Suprapubic skin (tissue), 4 donors: ENCODE measurements at regions not wholly inside any gene's neighbourhood (a gene's known extent, or its start where the extent isn't known, plus 50 kb on each side); places are given as distances from the start of the nearest gene placed in this dataset.
"Not testable (repeated sequence)": the region's sequence is repeated elsewhere in the genome, so short reads cannot be mapped to it uniquely, and the experiment has no call there.

Experiments
- DNase-seq, 2 donors: peaks; one replicate each; pipeline ENCODE4 v3.0.0-alpha.2; 2019; ENCODE audit warnings: low spot score in 2 of 2
- H3K27ac ChIP-seq: fragments of 200-600 bp; sonication (generic); one replicate; pipeline ENCODE4 v1.5.1; 2019
- H3K27me3 ChIP-seq: fragments of 200-600 bp; sonication (generic); one replicate; pipeline ENCODE4 v1.5.1; 2019
- H3K36me3 ChIP-seq: fragments of 200-600 bp; sonication (generic); one replicate; pipeline ENCODE4 v1.5.1; 2019
- H3K4me1 ChIP-seq: fragments of 200-600 bp; sonication (generic); one replicate; pipeline ENCODE4 v1.5.1; 2019
- H3K4me3 ChIP-seq: fragments of 200-600 bp; sonication (generic); one replicate; pipeline ENCODE4 v1.5.1; 2019; ENCODE audit warnings: mild to moderate bottlenecking
- H3K9me3 ChIP-seq: fragments of 200-600 bp; sonication (generic); one replicate; pipeline ENCODE4 v1.5.1; 2019
- EP300 ChIP-seq: sonication (generic); formaldehyde crosslinking; IDR thresholded peaks from one replicate; pipeline ENCODE4 v1.6.1; 2017; ENCODE audit warnings: antibody characterized with exemption
- POLR2A ChIP-seq, 2 donors: fragments of 450-650 bp; IDR thresholded peaks; one replicate each; pipeline ENCODE4 v1.6.1; 2017; ENCODE audit warnings: antibody characterized with exemption in 2 of 2, mild to moderate bottlenecking in 2 of 2, moderate library complexity in 2 of 2
- POLR2AphosphoS5 ChIP-seq, 3 donors: sonication (generic); formaldehyde crosslinking; IDR thresholded peaks; one replicate each; pipeline ENCODE4 v1.6.1; 2017; ENCODE audit warnings: antibody characterized with exemption in 3 of 3
- WGBS: methylation state at CpG from one replicate; pipeline ENCODE4 v1.1.5; 2018; 5-methylcytosine and 5-hydroxymethylcytosine counted together
- TF ChIP-seq, protein P1 (sequence below), 2 donors: fragments of 200-600 bp in 1 of 2; fragments of 450-650 bp in 1 of 2; sonication (generic) in 1 of 2; IDR thresholded peaks; one replicate each; pipeline ENCODE4 v1.5.1; 2016 to 2019; ENCODE audit warnings: antibody characterized with exemption in 2 of 2, mild to moderate bottlenecking in 1 of 2, moderate library complexity in 1 of 2

DNA sequence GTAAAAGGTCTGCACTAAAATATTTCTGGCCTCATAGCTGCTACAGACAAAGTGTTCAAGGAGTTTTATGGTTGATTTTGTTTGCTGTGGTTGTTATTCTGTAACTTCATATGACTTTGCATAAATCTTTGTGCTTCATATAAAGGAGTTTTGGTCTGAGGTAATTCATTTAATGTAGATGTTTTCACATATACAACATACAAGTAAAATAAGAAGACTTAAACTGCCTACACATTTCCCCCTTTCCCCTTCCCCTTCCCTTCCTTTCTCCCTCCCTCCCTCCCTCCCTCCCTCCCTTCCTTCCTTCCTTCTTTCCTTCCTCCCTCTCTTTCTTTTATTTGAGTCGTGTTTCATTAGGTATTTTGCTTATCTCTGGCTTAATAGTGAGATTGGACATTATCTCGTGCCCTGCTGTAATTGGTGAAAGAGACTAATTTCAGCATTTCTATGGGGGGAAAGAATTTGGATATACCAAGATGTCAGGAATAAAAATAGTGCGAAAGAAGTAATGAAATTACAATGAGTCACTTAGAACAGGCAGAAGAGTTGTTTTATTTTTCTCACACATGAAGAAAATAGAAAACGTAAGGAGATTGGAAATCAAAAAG lies 144.9 kb upstream of the MAD2L1 start:
- H3K4me1 ChIP-seq, result no peaks in the 10 kb centered on the region
- no peaks in the 10 kb centered on the region for H3K36me3 ChIP-seq
- no peak overlapping the region for H3K27ac ChIP-seq
- no peaks in the 10 kb centered on the region for H3K9me3 ChIP-seq
- WGBS, result 70% methylated on average over 4 of the region's 4 CpGs
- H3K27me3 ChIP-seq, result no peaks in the 10 kb centered on the region
- DNase-seq, result no peak
- TF ChIP-seq POLR2AphosphoS5 (IDR thresholded peaks at IDR 0.05) (no peak), POLR2A (IDR thresholded peaks at IDR 0.05) (no peak), EP300 (no peak)
- TF ChIP-seq, protein P1, sequence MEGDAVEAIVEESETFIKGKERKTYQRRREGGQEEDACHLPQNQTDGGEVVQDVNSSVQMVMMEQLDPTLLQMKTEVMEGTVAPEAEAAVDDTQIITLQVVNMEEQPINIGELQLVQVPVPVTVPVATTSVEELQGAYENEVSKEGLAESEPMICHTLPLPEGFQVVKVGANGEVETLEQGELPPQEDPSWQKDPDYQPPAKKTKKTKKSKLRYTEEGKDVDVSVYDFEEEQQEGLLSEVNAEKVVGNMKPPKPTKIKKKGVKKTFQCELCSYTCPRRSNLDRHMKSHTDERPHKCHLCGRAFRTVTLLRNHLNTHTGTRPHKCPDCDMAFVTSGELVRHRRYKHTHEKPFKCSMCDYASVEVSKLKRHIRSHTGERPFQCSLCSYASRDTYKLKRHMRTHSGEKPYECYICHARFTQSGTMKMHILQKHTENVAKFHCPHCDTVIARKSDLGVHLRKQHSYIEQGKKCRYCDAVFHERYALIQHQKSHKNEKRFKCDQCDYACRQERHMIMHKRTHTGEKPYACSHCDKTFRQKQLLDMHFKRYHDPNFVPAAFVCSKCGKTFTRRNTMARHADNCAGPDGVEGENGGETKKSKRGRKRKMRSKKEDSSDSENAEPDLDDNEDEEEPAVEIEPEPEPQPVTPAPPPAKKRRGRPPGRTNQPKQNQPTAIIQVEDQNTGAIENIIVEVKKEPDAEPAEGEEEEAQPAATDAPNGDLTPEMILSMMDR (IDR thresholded peaks at IDR 0.05), result no peak
- no peak overlapping the region for H3K4me3 ChIP-seq

DNA sequence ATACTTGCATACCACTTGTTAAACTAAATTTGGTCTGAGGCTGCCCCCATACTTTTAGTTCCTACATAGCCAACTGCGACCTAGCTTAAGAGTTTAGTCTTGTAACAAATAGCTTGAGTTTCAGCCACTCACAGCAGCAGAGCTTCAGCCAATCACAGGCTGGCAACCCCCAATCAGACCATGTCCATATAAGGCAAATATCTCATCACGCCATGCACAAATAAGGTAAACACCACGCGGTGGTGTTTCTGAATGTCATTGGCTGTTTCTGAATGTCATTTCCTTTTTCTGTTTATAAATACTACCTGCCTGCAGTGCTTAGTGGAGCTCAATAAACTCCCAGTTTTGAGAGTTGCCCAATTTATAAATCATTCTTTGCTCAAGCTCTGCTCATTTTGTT lies 143.1 kb upstream of the MAD2L1 start:
- Histone ChIP-seq H3K4me1 (no peaks in the 10 kb centered on the region), H3K27ac (no peak overlapping the region), H3K9me3 (no peaks in the 10 kb centered on the region), H3K27me3 (no peaks in the 10 kb centered on the region), H3K36me3 (no peaks in the 10 kb centered on the region), H3K4me3 (no peak overlapping the region)
- TF ChIP-seq EP300 (no peak), POLR2AphosphoS5 (IDR thresholded peaks at IDR 0.05) (no peak)
- DNase-seq, result no peak
- 91% methylated on average over 4 of the region's 4 CpGs for WGBS

DNA sequence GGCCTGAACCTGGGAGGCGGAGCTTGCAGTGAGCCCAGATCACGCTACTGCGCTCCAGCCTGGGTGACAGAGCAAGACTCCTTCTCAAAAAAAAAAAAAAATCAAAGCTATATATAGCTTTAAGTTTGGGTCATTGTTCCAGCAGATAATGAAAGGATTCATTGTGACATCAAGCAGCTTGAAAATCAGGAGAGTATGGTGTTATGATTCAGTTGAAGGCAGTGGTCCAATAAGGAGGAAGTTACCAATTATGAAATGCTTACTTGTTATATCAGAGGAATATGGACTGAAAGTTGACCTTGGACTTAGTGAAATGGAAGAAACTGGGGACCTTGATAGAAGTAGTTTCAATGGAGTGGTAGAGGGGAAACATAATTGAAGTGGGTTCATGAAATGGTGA lies 140.4 kb upstream of the MAD2L1 start:
- no peak overlapping the region for H3K4me3 ChIP-seq
- no peak for TF ChIP-seq EP300
- no peak for TF ChIP-seq POLR2A (IDR thresholded peaks at IDR 0.05)
- TF ChIP-seq, protein P1 (IDR thresholded peaks at IDR 0.05), result no peak
- no peak for TF ChIP-seq POLR2AphosphoS5 (IDR thresholded peaks at IDR 0.05)
- no peak for DNase-seq
- no peaks in the 10 kb centered on the region for H3K4me1 ChIP-seq
- H3K36me3 ChIP-seq, result no peaks in the 10 kb centered on the region
- peaks cover 3% of the 10 kb centered on the region for H3K9me3 ChIP-seq
- WGBS, result 94% methylated on average over 3 of the region's 3 CpGs
- H3K27me3 ChIP-seq, result no peaks in the 10 kb centered on the region
- H3K27ac ChIP-seq, result no peak overlapping the region

DNA sequence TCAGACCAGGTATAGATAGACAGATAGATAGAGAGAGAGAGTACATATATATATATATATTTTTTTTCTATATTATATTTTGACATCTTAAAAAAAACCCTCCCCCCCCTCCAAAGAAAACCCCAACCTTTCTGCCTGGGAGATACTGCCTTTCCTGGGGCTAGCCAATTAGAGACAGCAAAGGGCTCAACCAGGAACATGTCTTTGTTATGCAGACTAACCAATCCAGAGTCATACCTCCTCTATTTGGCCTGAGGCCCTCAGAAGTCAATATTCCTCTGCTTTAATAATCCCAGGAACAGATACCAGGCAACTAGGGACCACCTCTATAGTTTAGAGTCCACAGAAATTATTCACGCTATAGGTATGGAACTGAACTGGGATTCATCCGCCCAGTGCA lies 135.6 kb upstream of the MAD2L1 start:
- Histone ChIP-seq H3K36me3 (no peaks in the 10 kb centered on the region), H3K27ac (no peak overlapping the region), H3K9me3 (peaks cover 6% of the 10 kb centered on the region), H3K4me3 (no peak overlapping the region), H3K4me1 (no peaks in the 10 kb centered on the region), H3K27me3 (no peaks in the 10 kb centered on the region)
- TF ChIP-seq POLR2AphosphoS5 (IDR thresholded peaks at IDR 0.05) (no peak), POLR2A (IDR thresholded peaks at IDR 0.05) (no peak), EP300 (no peak)
- TF ChIP-seq, protein P1 (IDR thresholded peaks at IDR 0.05), result no peak
- WGBS, result 100% methylated on average over 2 of the region's 2 CpGs
- DNase-seq, result no peak

DNA sequence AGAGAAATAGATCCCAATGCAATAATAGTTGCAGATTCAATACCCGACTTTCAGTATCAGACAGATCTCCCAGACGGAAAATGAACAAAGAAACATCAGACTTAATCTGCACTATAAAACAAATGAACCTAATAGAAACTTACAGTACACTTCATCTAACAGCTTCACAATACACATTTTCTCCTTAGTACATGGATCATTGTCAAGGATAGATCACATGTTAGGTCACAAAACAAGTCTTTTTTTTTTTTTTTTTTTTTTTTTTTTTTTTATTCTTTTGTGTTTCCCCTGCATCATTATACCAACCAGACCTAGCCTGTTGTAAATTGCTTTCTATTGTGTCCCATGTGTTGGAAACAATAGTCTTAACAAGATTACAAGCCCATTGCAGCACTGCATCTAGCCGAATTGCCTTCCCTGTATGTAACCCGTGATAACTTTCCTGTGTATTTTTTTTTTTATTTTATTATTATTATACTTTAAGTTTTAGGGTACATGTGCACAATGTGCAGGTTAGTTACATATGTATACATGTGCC lies 134.0 kb upstream of the MAD2L1 start:
- H3K27ac ChIP-seq, H3K36me3 ChIP-seq, H3K4me1 ChIP-seq, DNase-seq, H3K9me3 ChIP-seq, H3K4me3 ChIP-seq, H3K27me3 ChIP-seq: not testable (repeated sequence)
- 83% methylated on average over 4 of the region's 4 CpGs for WGBS

DNA sequence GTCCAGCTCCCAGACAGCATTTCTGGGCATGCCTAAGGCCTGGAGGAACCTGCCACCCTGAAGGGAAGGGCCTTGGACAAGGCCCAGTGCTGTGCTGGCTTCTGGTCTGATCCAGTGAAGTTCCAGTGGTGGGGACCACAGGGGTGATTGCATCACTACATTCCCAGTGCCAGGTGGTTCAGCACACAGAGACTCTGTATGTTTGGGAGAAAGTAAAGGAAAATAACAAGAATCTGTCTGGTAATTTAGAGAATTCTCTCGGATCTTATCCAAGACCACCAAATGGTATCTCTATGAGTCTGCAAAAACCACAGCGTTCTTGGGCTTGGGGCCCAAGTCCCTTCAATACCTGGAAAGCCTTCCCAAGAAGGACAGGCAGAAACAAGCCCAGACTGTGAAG lies 131.8 kb upstream of the MAD2L1 start:
- H3K36me3 ChIP-seq, result no peaks in the 10 kb centered on the region
- no peak overlapping the region for H3K4me3 ChIP-seq
- TF ChIP-seq EP300, result no peak
- no peak for TF ChIP-seq POLR2A (IDR thresholded peaks at IDR 0.05)
- no peak for TF ChIP-seq POLR2AphosphoS5 (IDR thresholded peaks at IDR 0.05)
- TF ChIP-seq, protein P1 (IDR thresholded peaks at IDR 0.05), result no peak
- no peaks in the 10 kb centered on the region for H3K4me1 ChIP-seq
- no peaks in the 10 kb centered on the region for H3K27me3 ChIP-seq
- 68% methylated on average over 2 of the region's 2 CpGs for WGBS
- H3K27ac ChIP-seq, result no peak overlapping the region
- peaks cover 6% of the 10 kb centered on the region for H3K9me3 ChIP-seq
- no peak for DNase-seq
